GM12874 (cell line): ENCODE measurements at regions not wholly inside any gene's neighbourhood (a gene's known extent, or its start where the extent isn't known, plus 50 kb on each side); places are given as distances from the start of the nearest gene placed in this dataset.

ENCODE experiments used
- CTCF ChIP-seq: IDR thresholded peaks from 2 replicates; pipeline ENCODE4 v1.5.1; 2011; ENCODE audit warnings: low read depth, mild to moderate bottlenecking, control low read depth, low read length, moderate library complexity; ENCODE audit not compliant: insufficient read depth

DNA sequence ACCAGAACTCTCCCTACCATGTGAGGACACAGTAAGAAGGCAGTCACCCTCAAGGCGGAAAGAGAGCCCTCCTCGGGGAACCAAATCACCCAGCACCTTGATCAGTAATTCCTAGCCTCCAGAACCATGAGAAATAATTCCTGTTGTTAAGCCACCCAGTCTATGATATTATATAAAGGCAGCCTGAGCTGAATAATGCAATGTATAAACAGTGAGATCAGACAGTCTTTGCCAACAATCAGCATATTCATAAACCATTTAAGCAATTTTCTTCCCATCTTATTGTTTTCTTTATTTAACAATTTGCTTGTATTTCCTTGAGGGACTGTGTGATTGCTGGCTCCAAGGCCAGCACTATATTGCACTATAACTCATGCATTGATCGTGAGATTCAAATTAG, 144.4 kb upstream of the DAPK1 start:
- no peak for TF ChIP-seq CTCF

GRCh38 chr9:87354147-87354546, 143.5 kb upstream of the DAPK1 start:
- no peak for TF ChIP-seq CTCF

GRCh38 chr9:87357600-87357999, 140.1 kb upstream of the DAPK1 start:
- no peak for TF ChIP-seq CTCF

- no peak for TF ChIP-seq CTCF
Measured at GRCh38 chr9:87359264-87359663, 138.4 kb upstream of the DAPK1 start.

- TF ChIP-seq CTCF, result no peak
Measured at GRCh38 chr9:87359958-87360601, 137.6 kb upstream of the DAPK1 start.

DNA sequence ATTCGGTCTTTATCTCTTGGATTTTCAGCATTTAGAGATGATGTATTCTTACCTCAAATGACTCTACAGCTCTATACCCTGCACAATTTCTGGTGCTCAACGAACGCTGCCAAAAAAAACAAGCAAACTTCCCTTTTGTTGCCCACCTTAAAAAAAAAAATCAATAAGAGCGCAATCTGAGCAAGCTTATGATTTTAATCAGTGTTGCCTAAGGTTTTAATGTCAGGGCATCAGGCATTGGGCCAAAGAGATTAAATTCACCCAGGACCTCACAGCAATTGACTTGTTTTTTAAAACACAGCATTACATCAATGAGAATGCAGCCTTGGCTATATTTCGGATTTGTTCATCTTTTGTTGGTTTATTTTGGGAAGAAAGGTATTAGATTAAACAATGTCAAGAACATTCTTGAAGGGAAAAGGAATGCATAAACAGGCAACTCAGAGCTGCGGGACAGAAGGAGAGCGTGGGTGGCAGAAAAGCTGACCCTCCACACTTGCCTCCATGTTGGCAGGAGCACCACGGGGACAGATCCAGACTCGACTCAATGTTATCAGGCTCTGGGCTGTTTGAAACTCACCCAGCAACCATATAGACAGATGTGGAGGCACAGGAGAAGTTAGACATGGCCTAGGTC, 127.5 kb upstream of the DAPK1 start:
- TF ChIP-seq CTCF, result no peak

DNA sequence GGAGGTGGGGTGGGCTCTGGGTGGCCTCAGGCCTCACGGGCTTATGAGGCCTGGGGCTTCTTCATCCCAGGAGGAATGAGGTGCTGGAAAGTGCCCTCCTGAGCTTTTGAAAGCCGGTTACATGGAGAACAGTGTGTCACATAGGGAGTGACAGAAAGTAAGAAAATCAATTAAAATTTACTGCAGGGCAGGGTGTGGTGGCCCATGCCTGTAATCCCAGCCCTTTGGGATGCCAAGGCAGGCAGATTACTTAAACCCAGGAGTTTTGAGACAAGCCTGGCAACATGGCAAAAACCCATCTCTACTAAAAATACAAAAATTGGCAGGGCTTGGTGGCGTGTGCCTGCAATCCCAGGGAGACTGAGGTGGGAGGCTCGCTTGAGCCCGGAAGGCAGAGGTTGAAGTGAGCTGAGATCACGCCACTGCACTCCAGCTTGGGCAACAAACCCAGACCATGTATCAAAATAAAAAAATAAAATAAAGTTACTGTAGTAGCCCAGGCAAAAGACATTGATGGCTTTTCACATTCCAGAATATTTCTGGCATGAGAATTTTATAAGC, 125.8 kb upstream of the DAPK1 start:
- no peak for TF ChIP-seq CTCF
